Erythroblast (primary cell): ENCODE measurements at regions not wholly inside any gene's neighbourhood (a gene's known extent, or its start where the extent isn't known, plus 50 kb on each side); places are given as distances from the start of the nearest gene placed in this dataset.

Experiments used
- GATA1 ChIP-seq: IDR thresholded peaks from 2 replicates; pipeline ENCODE4 v1.6.1; 2011; ENCODE audit warnings: low read depth, mild to moderate bottlenecking, control low read depth, low read length, moderate library complexity
- POLR2A ChIP-seq: IDR thresholded peaks from 2 replicates; pipeline ENCODE4 v1.6.1; 2011; ENCODE audit warnings: mild to moderate bottlenecking, low read length

- TF ChIP-seq POLR2A (no peak), GATA1 (no peak)
These were observed 73.8 kb upstream of the ECI2 start for GRCh38 chr6:4209196-4209595.
